ENCODE measurements at regions not wholly inside any gene's neighbourhood (a gene's known extent, or its start where the extent isn't known, plus 50 kb on each side); places are given as distances from the start of the nearest gene placed in this dataset.

- Mint-ChIP-seq H3K36me3 (ENCODE audit: low read depth) (peaks cover 2% of the 10 kb centered on the region), H3K4me3 (no peak overlapping the region), H3K27ac (no peak overlapping the region), H3K27me3 (ENCODE audit: insufficient read depth) (peaks cover 1% of the 10 kb centered on the region), H3K9me3 (peaks cover 4% of the 10 kb centered on the region), H3K4me1 (peaks cover 31% of the 10 kb centered on the region)
- no peak overlapping the region for H3K4me3 ChIP-seq (ENCODE audit: low read length)
- H3K27ac ChIP-seq (ENCODE audit: low read depth, low read length) = no peak overlapping the region
- H3K36me3 ChIP-seq (ENCODE audit: control insufficient read depth, insufficient read depth, low read length) = no peaks in the 10 kb centered on the region
- peaks cover 6% of the 10 kb centered on the region for H3K9me3 ChIP-seq (ENCODE audit: control insufficient read depth, low read length)
- no peak for TF ChIP-seq CTCF (conservative IDR thresholded peaks at IDR 0.05)
- WGBS, 2 experiments (ENCODE audit: insufficient coverage in 1 of 2, insufficient read length in 1 of 2) = no CpG with 5 or more reads among the region's 1 CpG
- H3K27me3 ChIP-seq (ENCODE audit: control insufficient read depth, insufficient read depth, low read length, poor library complexity, severe bottlenecking) = peaks cover 5% of the 10 kb centered on the region
- peaks cover 20% of the 10 kb centered on the region for H3K4me1 ChIP-seq (ENCODE audit: control insufficient read depth, insufficient read depth, low read length)
- no peak for DNase-seq
- no peak overlapping the region for H3K9ac ChIP-seq (ENCODE audit: extremely low read depth, low read length, poor library complexity, severe bottlenecking)
These were observed 151.7 kb downstream of the EFNB2 start for GRCh38 chr13:106383791-106384190.

DNA sequence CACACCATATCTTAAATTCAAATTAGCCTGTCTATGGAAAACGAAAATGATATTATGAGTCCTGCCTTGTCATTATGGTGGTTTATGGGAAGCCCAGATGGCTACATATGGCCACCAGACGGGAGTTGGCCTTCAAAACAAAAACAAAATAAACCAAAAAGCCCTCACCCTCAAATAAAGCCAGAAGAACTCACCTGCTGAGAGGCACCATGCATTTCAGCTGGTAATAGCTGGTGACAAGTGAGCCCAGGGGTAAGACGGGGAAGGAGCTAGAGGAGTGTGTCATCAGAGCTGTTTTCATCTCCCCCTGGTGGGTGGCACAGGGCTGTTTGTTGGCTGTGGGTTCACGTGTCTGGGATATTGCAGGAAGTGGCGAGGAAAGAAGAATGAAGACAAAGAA, 152.9 kb downstream of the EFNB2 start:
- H3K4me3 Mint-ChIP-seq = no peak overlapping the region
- no peaks in the 10 kb centered on the region for H3K9me3 Mint-ChIP-seq
- no peak overlapping the region for H3K27ac Mint-ChIP-seq
- no peaks in the 10 kb centered on the region for H3K9me3 ChIP-seq (ENCODE audit: control insufficient read depth, low read length)
- no peak overlapping the region for H3K9ac ChIP-seq (ENCODE audit: extremely low read depth, low read length, poor library complexity, severe bottlenecking)
- DNase-seq = peak; percentile 55
- H3K27me3 ChIP-seq (ENCODE audit: control insufficient read depth, insufficient read depth, low read length, poor library complexity, severe bottlenecking) = peaks cover 5% of the 10 kb centered on the region
- TF ChIP-seq CTCF (conservative IDR thresholded peaks at IDR 0.05) = peak; percentile 64
- H3K27me3 Mint-ChIP-seq (ENCODE audit: insufficient read depth) = peaks cover 2% of the 10 kb centered on the region
- 94% methylated on average over 5 of the region's 5 CpGs; no CpG with 5 or more reads in 1 of the 2 experiments for WGBS, 2 experiments (ENCODE audit: insufficient coverage in 1 of 2, insufficient read length in 1 of 2)
- peaks cover 31% of the 10 kb centered on the region for H3K4me1 Mint-ChIP-seq
- H3K36me3 ChIP-seq (ENCODE audit: control insufficient read depth, insufficient read depth, low read length) = no peaks in the 10 kb centered on the region
- no peaks in the 10 kb centered on the region for H3K36me3 Mint-ChIP-seq (ENCODE audit: low read depth)
- H3K27ac ChIP-seq (ENCODE audit: low read depth, low read length) = no peak overlapping the region
- H3K4me1 ChIP-seq (ENCODE audit: control insufficient read depth, insufficient read depth, low read length) = peaks cover 20% of the 10 kb centered on the region
- H3K4me3 ChIP-seq (ENCODE audit: low read length) = no peak overlapping the region

GRCh38 chr13:106381091-106381490, 154.4 kb downstream of the EFNB2 start:
- H3K4me1 ChIP-seq (ENCODE audit: control insufficient read depth, insufficient read depth, low read length) = peaks cover 20% of the 10 kb centered on the region
- no peak for DNase-seq
- no peaks in the 10 kb centered on the region for H3K9me3 ChIP-seq (ENCODE audit: control insufficient read depth, low read length)
- peak overlapping the region; percentile 26 for H3K9ac ChIP-seq (ENCODE audit: extremely low read depth, low read length, poor library complexity, severe bottlenecking)
- H3K9me3 Mint-ChIP-seq = no peaks in the 10 kb centered on the region
- H3K27ac Mint-ChIP-seq = peak overlapping the region; percentile 94
- H3K27me3 Mint-ChIP-seq (ENCODE audit: insufficient read depth) = peaks cover 10% of the 10 kb centered on the region
- H3K4me3 ChIP-seq (ENCODE audit: low read length) = no peak overlapping the region
- H3K36me3 ChIP-seq (ENCODE audit: control insufficient read depth, insufficient read depth, low read length) = no peaks in the 10 kb centered on the region
- no peak for TF ChIP-seq CTCF (conservative IDR thresholded peaks at IDR 0.05)
- WGBS, 2 experiments (ENCODE audit: insufficient coverage in 1 of 2, insufficient read length in 1 of 2) = 43 to 62% methylated on average over 3 to 4 of the region's 4 CpGs
- peak overlapping the region; percentile 58 for H3K27ac ChIP-seq (ENCODE audit: low read depth, low read length)
- no peaks in the 10 kb centered on the region for H3K36me3 Mint-ChIP-seq (ENCODE audit: low read depth)
- H3K27me3 ChIP-seq (ENCODE audit: control insufficient read depth, insufficient read depth, low read length, poor library complexity, severe bottlenecking) = no peaks in the 10 kb centered on the region
- H3K4me3 Mint-ChIP-seq = peak overlapping the region; percentile 46
- peaks cover 31% of the 10 kb centered on the region for H3K4me1 Mint-ChIP-seq

Data from endodermal cell (in vitro differentiated cells).